HepG2 (cell line): ENCODE measurements at regions not wholly inside any gene's neighbourhood (a gene's known extent, or its start where the extent isn't known, plus 50 kb on each side); places are given as distances from the start of the nearest gene placed in this dataset.

Source experiments
- ARID4A ChIP-seq: sonication (generic); formaldehyde crosslinking; IDR thresholded peaks from 2 replicates; pipeline ENCODE4 v1.5.0; 2020; ENCODE audit warnings: mild to moderate bottlenecking, missing genetic modification reagents, borderline replicate concordance
- FOSL2 ChIP-seq: sonication (generic); formaldehyde crosslinking; IDR thresholded peaks from 2 replicates; pipeline ENCODE4 v1.4.0; 2020; ENCODE audit warnings: missing genetic modification reagents
- FOXM1 ChIP-seq: sonication (generic); formaldehyde crosslinking; IDR thresholded peaks from 2 replicates; pipeline ENCODE4 v1.5.0; 2020; ENCODE audit warnings: missing genetic modification reagents
- HDAC2 ChIP-seq: sonication (generic); formaldehyde crosslinking; IDR thresholded peaks from 2 replicates; pipeline ENCODE4 v1.4.0; 2020; ENCODE audit warnings: missing genetic modification reagents
- NFYB ChIP-seq: sonication (generic); formaldehyde crosslinking; IDR thresholded peaks from 2 replicates; pipeline ENCODE4 v1.4.0; 2020; ENCODE audit warnings: missing genetic modification reagents
- NR2F1 ChIP-seq, 2 experiments: fragments of 450-650 bp in 1 of 2; formaldehyde crosslinking in 1 of 2; IDR thresholded peaks; 2 replicates each; pipeline versions ENCODE4 v1.5.0 to v1.6.1; 2016 to 2020; ENCODE audit warnings: mild to moderate bottlenecking in 1 of 2, missing compliant biosample characterization in 1 of 2, missing genetic modification reagents in 1 of 2, moderate library complexity in 1 of 2
- PPARG ChIP-seq: conservative IDR thresholded peaks from 2 replicates; pipeline ENCODE4 v1.6.1; 2016; ENCODE audit warnings: missing biosample characterization, missing genetic modification reagents
- RBM22 ChIP-seq: fragments of 200-400 bp; formaldehyde crosslinking; optimal IDR thresholded peaks from 2 replicates; pipeline ENCODE3; 2017; ENCODE audit warnings: mild to moderate bottlenecking, low read length, moderate library complexity
- RBM39 ChIP-seq: fragments of 200-400 bp; formaldehyde crosslinking; IDR thresholded peaks from one replicate; pipeline ENCODE4 v1.6.1; 2018; ENCODE audit warnings: antibody characterized with exemption, mild to moderate bottlenecking, low read depth, low read length; ENCODE audit not compliant: poor library complexity, severe bottlenecking
- SMC3 ChIP-seq: IDR thresholded peaks from 2 replicates; pipeline ENCODE4 v1.6.1; 2011; ENCODE audit warnings: low read length, improper control_type of control experiment
- SMYD3 ChIP-seq: sonication (generic); formaldehyde crosslinking; IDR thresholded peaks from 2 replicates; pipeline ENCODE4 v1.8.1; 2023; ENCODE audit warnings: mild to moderate bottlenecking, missing genetic modification reagents
- SOX13 ChIP-seq, 3 experiments: fragments of 450-650 bp in 1 of 3; sonication (generic) in 1 of 3; formaldehyde crosslinking in 1 of 3; IDR thresholded peaks in 2 of 3; conservative IDR thresholded peaks in 1 of 3; 2 replicates each; pipeline versions ENCODE4 v1.5.0 to v1.6.1; 2016 to 2020; ENCODE audit warnings: antibody characterized with exemption in 1 of 3, mild to moderate bottlenecking in 1 of 3, missing compliant biosample characterization in 1 of 3, missing genetic modification reagents in 1 of 3, moderate library complexity in 1 of 3
- SOX6 ChIP-seq, 2 experiments: fragments of 450-650 bp in 1 of 2; sonication (generic) in 1 of 2; formaldehyde crosslinking in 1 of 2; IDR thresholded peaks; 2 replicates each; pipeline versions ENCODE4 v1.4.0 to v1.6.1; 2017 to 2020; ENCODE audit warnings: antibody characterized with exemption in 1 of 2, mild to moderate bottlenecking in 1 of 2, missing genetic modification reagents in 1 of 2
- SRSF4 ChIP-seq: fragments of 200-400 bp; formaldehyde crosslinking; IDR thresholded peaks from one replicate; pipeline ENCODE4 v1.6.1; 2018; ENCODE audit warnings: mild to moderate bottlenecking, low read depth, low read length, moderate library complexity; ENCODE audit not compliant: poor library complexity, severe bottlenecking
- TBL1XR1 ChIP-seq: fragments of 150-350 bp; IDR thresholded peaks from 2 replicates; pipeline ENCODE4 v1.6.1; 2014; ENCODE audit warnings: borderline replicate concordance, low read length; ENCODE audit not compliant: partially characterized antibody
- TRIM24 ChIP-seq: sonication (generic); formaldehyde crosslinking; IDR thresholded peaks from 2 replicates; pipeline ENCODE4 v1.8.0; 2022; ENCODE audit warnings: mild to moderate bottlenecking, missing genetic modification reagents
- ZBTB3 ChIP-seq: sonication (generic); formaldehyde crosslinking; IDR thresholded peaks from 2 replicates; pipeline ENCODE4 v1.4.0; 2020; ENCODE audit warnings: low read depth, mild to moderate bottlenecking, moderate library complexity, missing genetic modification reagents, borderline replicate concordance
- ZKSCAN8 ChIP-seq: IDR thresholded peaks from 2 replicates; pipeline ENCODE4 v1.6.1; 2016; ENCODE audit warnings: borderline replicate concordance, missing genetic modification reagents, missing compliant biosample characterization
- ZNF337 ChIP-seq: sonication (generic); formaldehyde crosslinking; IDR thresholded peaks from 2 replicates; pipeline ENCODE4 v1.5.1; 2020; ENCODE audit warnings: missing genetic modification reagents, low read depth, mild to moderate bottlenecking, borderline replicate concordance
- ZNF615 ChIP-seq: sonication (generic); formaldehyde crosslinking; IDR thresholded peaks from 2 replicates; pipeline ENCODE4 v1.5.0; 2020; ENCODE audit warnings: mild to moderate bottlenecking, missing genetic modification reagents, borderline replicate concordance
- ZNF703 ChIP-seq: sonication (generic); formaldehyde crosslinking; IDR thresholded peaks from 2 replicates; pipeline ENCODE4 v1.5.1; 2020; ENCODE audit warnings: missing genetic modification reagents, mild to moderate bottlenecking, moderate library complexity, borderline replicate concordance
- TF ChIP-seq, protein P1 (sequence below): sonication (generic); formaldehyde crosslinking; IDR thresholded peaks from 2 replicates; pipeline ENCODE4 v1.4.0; 2020; ENCODE audit warnings: low read depth, missing genetic modification reagents

- TF ChIP-seq, protein P1, sequence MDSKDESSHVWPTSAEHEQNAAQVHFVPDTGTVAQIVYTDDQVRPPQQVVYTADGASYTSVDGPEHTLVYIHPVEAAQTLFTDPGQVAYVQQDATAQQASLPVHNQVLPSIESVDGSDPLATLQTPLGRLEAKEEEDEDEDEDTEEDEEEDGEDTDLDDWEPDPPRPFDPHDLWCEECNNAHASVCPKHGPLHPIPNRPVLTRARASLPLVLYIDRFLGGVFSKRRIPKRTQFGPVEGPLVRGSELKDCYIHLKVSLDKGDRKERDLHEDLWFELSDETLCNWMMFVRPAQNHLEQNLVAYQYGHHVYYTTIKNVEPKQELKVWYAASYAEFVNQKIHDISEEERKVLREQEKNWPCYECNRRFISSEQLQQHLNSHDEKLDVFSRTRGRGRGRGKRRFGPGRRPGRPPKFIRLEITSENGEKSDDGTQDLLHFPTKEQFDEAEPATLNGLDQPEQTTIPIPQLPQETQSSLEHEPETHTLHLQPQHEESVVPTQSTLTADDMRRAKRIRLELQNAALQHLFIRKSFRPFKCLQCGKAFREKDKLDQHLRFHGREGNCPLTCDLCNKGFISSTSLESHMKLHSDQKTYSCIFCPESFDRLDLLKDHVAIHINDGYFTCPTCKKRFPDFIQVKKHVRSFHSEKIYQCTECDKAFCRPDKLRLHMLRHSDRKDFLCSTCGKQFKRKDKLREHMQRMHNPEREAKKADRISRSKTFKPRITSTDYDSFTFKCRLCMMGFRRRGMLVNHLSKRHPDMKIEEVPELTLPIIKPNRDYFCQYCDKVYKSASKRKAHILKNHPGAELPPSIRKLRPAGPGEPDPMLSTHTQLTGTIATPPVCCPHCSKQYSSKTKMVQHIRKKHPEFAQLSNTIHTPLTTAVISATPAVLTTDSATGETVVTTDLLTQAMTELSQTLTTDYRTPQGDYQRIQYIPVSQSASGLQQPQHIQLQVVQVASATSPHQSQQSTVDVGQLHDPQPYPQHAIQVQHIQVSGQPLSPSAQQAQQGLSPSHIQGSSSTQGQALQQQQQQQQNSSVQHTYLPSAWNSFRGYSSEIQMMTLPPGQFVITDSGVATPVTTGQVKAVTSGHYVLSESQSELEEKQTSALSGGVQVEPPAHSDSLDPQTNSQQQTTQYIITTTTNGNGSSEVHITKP = no peak; the same call in 1 of the 2 replicates
- TF ChIP-seq TRIM24 (CRISPR knock-in tag) (no peak), ZNF337 (no peak), RBM39 (no peak), SMC3 (0 out of 2 replicates have a peak, but pooled peaks have one; percentile 15), FOSL2 (peak; percentile 89), ZKSCAN8 (CRISPR knock-in tag) (0 out of 2 replicates have a peak, but pooled peaks have one; percentile 16), ZNF615 (CRISPR knock-in tag) (no peak), ARID4A (CRISPR knock-in tag) (no peak), PPARG (CRISPR knock-in tag) (no peak), HDAC2 (CRISPR knock-in tag) (peak; percentile 46; the same call in 1 of the 2 replicates), SMYD3 (no peak), SOX13 (IDR thresholded peaks at IDR 0.05) (no peak), SOX13 (CRISPR knock-in tag; conservative IDR thresholded peaks at IDR 0.05 in 1 of 2, IDR thresholded peaks at IDR 0.05 in 1 of 2) (peak in 1 of 2 experiments; percentile 49; a peak in 2 of 4 replicates), RBM22 (no peak), TBL1XR1 (no peak), NFYB (CRISPR knock-in tag) (peak; percentile 82), ZNF703 (CRISPR knock-in tag) (no peak), SRSF4 (no peak), NR2F1 (CRISPR knock-in tag; IDR thresholded peaks at IDR 0.05) (no peak), ZBTB3 (CRISPR knock-in tag) (no peak), SOX6 (IDR thresholded peaks at IDR 0.05) (no peak), SOX6 (CRISPR knock-in tag; IDR thresholded peaks at IDR 0.05) (peak; percentile 19; the same call in 1 of the 2 replicates), FOXM1 (no peak)
Observed at GRCh38 chr4:123488916-123489315, 92.3 kb downstream of the SPRY1 start (continued).
